Fibroblast of peridontal ligament (primary cell): ENCODE measurements at regions not wholly inside any gene's neighbourhood (a gene's known extent, or its start where the extent isn't known, plus 50 kb on each side); places are given as distances from the start of the nearest gene placed in this dataset.

Source experiments
- DNase-seq: peaks from one replicate; pipeline ENCODE4 v3.0.0-alpha.2; 2010; ENCODE audit errors: extremely low read depth

GRCh38 chr6:137353842-137354397, 134.7 kb upstream of the IFNGR1 start:
- DNase-seq, result no peak

GRCh38 chr6:137353346-137353745, 134.2 kb upstream of the IFNGR1 start:
- no peak for DNase-seq

DNA sequence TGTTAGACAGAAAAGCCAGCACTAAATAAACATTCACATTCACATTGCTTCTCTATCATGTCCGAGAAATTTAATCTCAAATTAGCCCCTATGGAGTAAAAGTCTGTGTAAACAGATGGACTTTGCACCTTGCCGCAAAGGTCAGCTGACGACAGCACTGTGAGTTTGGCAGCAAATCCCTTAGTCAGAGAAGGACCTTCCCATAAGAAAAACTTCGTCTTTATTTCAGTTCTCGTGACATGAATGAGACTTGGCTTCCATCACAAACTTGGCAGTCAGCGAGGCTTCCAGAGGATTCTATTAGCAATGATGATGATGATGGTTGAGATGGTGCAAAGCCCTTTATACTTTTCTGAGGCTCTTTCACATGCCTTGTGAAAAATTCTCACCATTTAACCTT, 133.7 kb upstream of the IFNGR1 start:
- no peak for DNase-seq

DNA sequence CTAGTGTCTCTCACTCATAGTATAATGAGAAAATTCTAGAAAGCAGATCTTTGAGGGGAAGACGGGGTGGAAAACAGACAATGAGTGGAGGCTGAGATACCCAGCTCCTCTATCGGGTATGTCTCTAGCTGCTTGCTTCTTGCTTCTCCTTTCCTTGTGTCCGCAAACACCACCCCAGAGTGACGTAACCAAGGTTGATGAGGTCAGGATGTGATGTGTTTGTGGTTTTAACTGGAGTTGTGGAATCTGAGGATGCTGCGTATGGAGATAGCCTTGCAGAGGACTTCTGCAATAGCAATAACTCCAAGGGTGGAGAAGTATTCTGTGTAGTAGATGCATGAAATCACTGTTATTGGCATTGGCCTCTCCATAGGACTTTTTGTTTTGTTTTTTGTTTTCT, 132.7 kb upstream of the IFNGR1 start:
- DNase-seq, result peak; percentile 12

GRCh38 chr6:137350857-137351256, 131.7 kb upstream of the IFNGR1 start:
- no peak for DNase-seq

DNA sequence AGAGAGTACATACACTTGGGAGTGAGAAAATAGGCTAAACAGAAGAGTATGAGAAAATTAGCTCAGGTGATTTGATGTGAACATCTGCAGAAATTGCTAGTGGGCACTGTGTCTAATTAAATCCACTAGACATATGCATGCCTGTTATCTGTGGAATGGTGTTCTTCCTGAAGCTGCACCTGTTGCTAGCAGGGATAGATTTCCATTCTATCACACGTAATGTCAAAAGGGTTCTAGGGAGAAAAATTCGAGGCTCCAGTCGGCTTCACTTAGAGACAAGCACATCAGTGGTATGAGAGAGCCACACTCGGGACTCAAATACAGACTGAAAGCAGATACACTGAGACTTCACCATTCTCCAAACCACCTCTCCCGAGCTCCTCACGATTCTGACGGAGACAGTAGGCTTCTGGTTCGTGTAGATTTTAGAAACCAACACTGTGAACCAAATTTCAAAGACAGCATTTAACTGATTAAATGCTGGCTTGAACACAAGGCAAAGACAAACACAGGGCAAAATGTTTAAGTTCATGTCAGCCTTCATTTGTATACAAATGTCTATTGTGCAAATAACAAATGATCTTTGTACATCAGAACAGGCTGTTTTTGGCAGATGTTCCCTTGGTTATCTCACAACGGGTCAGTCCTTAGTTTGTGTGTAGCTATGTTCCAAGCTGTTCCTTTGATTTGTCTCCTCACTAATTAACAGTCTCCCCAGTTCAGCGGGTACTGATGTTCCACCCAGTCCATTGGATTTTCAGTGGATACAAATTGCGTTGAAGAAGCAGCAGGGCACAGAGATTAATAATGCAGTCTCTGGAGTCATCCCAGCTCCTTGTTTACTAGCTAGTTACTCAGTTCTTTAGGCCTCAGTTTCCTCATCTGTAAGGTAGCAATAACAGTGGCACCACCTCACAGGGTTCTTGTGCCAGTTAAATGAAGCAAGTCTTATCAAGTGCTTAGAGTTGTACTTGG, 131.0 kb upstream of the IFNGR1 start:
- DNase-seq, result no peak

GRCh38 chr6:137348777-137349176, 129.6 kb upstream of the IFNGR1 start:
- DNase-seq, result no peak

- DNase-seq, result no peak
These were observed 124.1 kb upstream of the IFNGR1 start for GRCh38 chr6:137343241-137343640.

- DNase-seq, result peak; percentile 15
These were observed 123.5 kb upstream of the IFNGR1 start for GRCh38 chr6:137342607-137343190.

DNA sequence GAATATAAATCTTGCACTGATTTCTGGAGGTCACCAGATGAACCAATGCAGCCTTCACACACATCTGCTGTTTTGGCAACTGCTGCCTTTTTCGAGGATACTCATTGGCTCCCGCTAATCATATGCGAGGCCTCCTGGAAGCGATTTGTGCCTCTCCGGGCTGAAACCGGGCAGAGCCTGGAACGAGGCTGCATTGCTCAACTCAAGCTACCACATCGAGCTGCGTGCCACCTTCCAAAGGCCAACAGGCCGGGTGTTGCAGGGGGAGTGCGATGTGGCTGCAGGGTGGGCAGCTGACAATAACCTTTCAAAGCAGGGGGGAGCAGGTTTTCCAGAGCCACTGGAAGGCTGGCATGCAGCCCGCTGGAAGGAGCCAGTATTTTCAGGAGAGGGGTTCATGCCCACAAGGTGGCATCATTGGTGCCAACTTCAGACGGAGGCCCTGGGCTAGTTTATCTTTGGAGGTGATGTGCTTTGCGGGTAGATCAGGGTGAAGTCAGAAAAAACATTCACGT, 122.6 kb upstream of the IFNGR1 start:
- DNase-seq, result peak; percentile 89

DNA sequence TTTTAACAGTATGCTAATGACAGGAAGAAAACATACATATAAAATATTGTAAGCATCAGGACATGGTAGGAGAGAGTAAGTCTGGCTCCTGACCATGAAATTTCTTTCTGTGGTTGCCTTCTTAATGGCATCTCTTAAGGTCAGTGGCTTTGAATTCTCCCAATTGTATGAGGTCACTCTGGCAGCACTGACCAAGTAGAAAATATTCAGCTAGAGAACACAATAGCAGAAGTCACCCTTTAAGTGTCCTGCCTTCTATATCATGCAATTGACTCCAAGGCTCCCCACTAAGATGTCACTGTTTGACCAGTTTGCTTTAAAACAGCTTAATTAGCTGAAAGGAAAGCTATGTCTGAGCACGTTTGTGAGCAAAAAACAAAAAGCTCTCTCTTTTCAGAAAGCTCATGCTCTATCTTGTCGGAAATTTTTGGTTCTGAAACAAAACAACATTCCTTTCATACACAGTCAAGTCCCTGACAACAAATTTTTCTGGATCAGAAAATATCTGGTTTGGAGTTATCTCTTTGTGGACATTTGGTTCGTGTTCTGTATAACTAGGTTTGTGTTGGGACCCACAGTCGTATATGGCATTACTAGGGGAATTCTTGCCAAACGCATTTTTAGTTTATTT, 120.9 kb upstream of the IFNGR1 start:
- DNase-seq, result peak; percentile 26

GRCh38 chr6:137334884-137335283, 115.7 kb upstream of the IFNGR1 start:
- DNase-seq, result no peak

- DNase-seq, result no peak
These were observed 114.9 kb upstream of the IFNGR1 start for GRCh38 chr6:137334094-137334493.

DNA sequence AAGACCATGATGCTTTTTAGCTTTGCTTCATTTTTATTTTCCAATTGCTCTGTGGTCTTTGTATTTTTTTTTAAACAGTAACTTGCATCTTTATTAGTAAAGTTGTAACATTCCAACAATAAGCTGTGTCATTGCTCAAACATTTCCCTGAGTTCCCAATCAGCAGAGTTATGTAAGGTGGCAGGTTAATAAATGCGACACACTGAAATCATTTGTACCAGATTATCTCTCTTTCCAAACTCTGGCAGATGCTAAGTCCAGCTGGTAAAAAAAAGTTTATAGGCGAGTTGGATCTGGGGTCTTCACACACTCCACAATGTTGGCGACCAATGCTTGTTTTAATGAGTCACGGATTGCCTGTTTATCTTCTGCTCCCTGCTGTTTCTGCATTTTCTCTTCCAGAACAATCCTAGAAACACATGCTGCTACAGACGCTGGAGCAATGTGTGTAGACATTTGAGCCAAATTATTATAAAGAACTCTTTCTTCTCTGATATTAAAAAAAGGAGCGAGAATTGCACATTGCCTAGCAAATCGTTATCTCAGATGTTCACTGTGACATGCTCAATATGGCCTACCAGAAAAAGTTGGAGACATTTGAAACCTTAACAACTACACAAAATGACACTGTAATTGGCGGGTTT, 113.6 kb upstream of the IFNGR1 start:
- no peak for DNase-seq

DNA sequence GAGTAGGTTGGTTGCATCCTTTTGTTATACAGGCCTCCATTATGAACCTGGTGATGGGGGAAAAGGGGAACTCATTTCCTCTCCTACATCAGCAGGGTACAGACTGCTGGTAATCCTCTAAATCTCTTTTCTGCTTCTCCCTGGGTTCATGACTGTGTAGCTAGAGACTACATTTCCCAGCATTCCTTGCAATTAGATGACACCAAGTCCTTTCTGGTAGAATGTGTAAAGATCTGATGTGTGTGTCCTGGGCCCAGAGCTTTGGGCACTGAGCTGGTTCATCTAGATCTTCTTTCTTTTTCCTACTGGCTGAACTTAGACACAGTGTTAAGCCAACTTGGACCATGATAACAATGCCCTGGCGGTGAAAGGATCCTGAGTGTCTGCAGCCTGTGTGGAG, 104.7 kb upstream of the IFNGR1 start:
- DNase-seq, result no peak

DNA sequence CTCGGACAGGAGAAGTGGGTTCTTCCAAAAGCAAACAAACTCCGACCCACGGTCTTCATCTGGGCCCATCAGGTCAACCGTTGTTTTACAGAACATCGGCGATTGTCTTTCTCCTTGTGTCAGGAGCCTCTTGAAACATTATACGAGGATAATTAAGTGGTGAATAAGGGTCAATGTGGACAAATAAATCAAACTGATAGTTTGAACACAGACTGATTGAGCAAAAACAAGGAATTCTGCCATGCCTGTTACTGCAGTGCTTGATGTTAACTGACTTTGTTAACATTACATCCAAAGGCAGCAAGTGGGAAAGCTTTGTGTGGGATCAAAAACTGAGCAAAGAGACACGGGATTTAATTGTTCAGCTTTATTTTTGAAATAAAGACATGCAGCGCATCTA, 101.1 kb upstream of the IFNGR1 start:
- no peak for DNase-seq

GRCh38 chr6:137316626-137317025, 97.4 kb upstream of the IFNGR1 start:
- DNase-seq, result peak; percentile 84

DNA sequence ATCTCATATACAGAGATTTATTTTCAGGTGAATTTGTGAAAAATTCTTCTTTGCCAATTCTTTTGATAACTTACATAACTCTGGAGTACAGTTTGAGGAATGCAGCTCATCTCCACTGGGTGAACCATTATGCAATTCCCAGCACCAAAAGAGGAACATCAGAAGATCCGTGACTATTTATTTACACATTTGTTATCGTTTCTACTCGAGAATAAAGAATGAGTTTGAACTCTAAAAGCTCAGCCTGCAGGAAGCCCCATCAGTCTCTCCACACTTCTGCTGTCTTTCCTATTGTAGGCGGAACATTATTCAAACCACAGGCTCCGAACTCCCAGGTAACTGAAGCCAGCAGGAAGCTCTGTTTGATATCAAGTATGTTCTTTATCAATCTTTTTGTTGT, 95.9 kb upstream of the IFNGR1 start:
- DNase-seq, result no peak

- DNase-seq, result peak; percentile 92
These were observed 95.0 kb upstream of the IFNGR1 start for GRCh38 chr6:137313928-137314855.

GRCh38 chr6:137313211-137313610, 94.0 kb upstream of the IFNGR1 start:
- DNase-seq, result no peak

DNA sequence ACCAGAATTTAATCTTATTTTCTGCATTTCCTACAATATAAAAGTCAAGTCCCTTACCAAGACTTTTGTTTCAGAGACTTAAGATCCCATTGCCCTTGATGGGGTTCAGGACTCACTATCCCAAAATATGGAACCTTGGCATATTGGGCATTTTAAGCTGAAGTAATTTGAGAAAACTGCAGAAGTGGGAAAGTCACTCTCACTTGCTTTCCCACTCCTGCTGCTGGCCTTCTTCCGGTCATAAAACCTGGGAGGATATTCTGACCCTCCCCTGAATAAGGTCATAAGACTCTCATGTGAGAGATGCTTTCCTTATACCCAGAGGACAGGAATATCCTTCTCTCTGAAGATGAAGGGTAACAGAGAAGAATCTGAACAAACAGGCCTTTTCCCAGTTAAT, 92.8 kb upstream of the IFNGR1 start:
- no peak for DNase-seq
